ENCODE measurements at regions not wholly inside any gene's neighbourhood (a gene's known extent, or its start where the extent isn't known, plus 50 kb on each side); places are given as distances from the start of the nearest gene placed in this dataset.
"Not testable (repeated sequence)": the region's sequence is repeated elsewhere in the genome, so short reads cannot be mapped to it uniquely, and the experiment has no call there.

DNA sequence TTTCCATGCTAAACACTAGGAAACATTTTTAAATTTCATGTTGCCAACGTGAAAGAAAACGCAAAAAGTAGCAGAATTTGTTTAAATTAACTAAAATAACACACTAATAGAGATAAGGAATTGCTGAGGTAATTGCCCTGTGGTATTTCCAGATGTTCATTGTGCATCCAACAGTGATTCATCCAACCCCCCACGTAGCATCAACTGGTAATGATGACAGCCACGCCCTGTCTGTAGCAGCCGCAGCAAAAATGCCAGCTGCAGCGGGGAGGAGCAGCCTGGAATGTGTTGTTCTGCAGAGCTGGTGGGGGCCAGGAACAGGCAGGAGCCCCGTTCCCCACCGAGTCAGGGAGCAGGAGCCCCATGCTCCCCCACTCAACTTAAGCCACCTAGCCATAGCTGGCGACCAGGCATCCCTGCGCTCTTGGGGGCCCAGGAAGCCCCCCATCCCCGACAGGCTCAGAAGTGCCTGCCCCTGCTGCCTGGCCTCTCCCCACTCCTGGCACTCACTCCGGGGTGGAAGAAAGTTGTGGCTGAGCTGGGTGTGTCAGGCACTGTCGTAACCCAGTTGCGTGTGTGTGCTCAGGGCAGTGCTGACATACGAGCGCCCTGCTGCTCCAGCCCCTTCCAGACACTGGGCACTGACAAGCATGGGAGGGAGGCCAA is 695.1 kb upstream of the ACVR2A start:
- H3K9me3 ChIP-seq = no peaks in the 10 kb centered on the region
- H3K4me1 ChIP-seq (ENCODE audit: low read depth) = no peaks in the 10 kb centered on the region
- TF ChIP-seq, protein P1, sequence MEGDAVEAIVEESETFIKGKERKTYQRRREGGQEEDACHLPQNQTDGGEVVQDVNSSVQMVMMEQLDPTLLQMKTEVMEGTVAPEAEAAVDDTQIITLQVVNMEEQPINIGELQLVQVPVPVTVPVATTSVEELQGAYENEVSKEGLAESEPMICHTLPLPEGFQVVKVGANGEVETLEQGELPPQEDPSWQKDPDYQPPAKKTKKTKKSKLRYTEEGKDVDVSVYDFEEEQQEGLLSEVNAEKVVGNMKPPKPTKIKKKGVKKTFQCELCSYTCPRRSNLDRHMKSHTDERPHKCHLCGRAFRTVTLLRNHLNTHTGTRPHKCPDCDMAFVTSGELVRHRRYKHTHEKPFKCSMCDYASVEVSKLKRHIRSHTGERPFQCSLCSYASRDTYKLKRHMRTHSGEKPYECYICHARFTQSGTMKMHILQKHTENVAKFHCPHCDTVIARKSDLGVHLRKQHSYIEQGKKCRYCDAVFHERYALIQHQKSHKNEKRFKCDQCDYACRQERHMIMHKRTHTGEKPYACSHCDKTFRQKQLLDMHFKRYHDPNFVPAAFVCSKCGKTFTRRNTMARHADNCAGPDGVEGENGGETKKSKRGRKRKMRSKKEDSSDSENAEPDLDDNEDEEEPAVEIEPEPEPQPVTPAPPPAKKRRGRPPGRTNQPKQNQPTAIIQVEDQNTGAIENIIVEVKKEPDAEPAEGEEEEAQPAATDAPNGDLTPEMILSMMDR (IDR thresholded peaks at IDR 0.05) = no peak
- intact Hi-C loops (cut with DNase I, micrococcal nuclease) = no loop called here
- no peaks in the 10 kb centered on the region for H3K36me3 ChIP-seq (ENCODE audit: low read depth)
- ATAC-seq (no peak), DNase-seq (peak in 1 of 3 donors; percentile 35)
- H3K4me3 ChIP-seq = no peak overlapping the region

DNA sequence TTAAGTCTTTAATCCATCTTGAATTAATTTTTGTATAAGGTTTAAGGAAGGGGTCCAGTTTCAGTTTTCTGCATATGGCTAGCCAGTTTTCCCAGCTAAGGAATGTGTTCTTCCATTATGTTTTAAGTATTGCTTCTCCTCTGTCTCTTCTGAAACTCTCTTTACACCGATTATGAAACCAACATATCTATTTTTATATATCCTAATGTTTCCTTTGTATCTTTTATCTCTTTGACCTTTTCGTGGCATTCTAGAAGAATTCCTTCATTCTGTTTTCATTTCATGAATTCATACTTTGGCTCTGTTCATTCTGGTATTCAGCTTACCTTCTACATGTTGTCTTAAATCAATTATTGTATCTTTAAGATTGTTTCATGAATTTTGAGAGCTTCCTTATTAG is 697.0 kb upstream of the ACVR2A start:
- H3K9me3 ChIP-seq = no peaks in the 10 kb centered on the region
- H3K4me3 ChIP-seq = no peak overlapping the region
- H3K36me3 ChIP-seq (ENCODE audit: low read depth) = no peaks in the 10 kb centered on the region
- no peak for ATAC-seq
- no peaks in the 10 kb centered on the region for H3K4me1 ChIP-seq (ENCODE audit: low read depth)
- DNase-seq = no peak
- intact Hi-C loops (cut with DNase I, micrococcal nuclease) = no loop called here
- TF ChIP-seq, protein P1 (IDR thresholded peaks at IDR 0.05) = no peak

DNA sequence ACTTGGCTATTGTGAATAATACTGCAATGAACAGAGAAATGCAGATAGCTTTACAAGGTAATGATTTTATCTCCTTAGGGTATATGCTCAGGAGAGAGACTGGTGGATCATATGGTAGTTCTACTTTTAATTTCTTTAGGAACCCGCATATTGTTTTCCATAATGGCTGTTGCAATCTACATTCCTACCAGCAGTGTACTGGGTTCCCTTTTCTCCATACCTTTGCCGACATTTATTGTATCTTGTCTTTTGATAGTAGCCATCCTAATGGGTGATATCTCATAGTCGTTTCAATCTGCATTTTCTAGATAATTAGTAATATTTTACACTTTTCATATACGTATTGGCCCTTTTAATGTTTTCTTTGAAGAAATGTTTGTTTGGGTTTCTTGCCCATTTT is 702.9 kb upstream of the ACVR2A start:
- no peak for DNase-seq
- peak overlapping the region; percentile 3 for H3K4me3 ChIP-seq
- intact Hi-C loops (cut with DNase I, micrococcal nuclease) = no loop called here
- TF ChIP-seq, protein P1 (IDR thresholded peaks at IDR 0.05) = no peak
- no peak for ATAC-seq
- no peaks in the 10 kb centered on the region for H3K4me1 ChIP-seq (ENCODE audit: low read depth)
- H3K36me3 ChIP-seq (ENCODE audit: low read depth) = no peaks in the 10 kb centered on the region
- H3K9me3 ChIP-seq = no peaks in the 10 kb centered on the region

GRCh38 chr2:147139732-147140131 is 705.1 kb upstream of the ACVR2A start:
- intact Hi-C loops (cut with DNase I, micrococcal nuclease); H3K36me3 ChIP-seq (ENCODE audit: low read depth); H3K4me3 ChIP-seq: not testable (repeated sequence)

DNA sequence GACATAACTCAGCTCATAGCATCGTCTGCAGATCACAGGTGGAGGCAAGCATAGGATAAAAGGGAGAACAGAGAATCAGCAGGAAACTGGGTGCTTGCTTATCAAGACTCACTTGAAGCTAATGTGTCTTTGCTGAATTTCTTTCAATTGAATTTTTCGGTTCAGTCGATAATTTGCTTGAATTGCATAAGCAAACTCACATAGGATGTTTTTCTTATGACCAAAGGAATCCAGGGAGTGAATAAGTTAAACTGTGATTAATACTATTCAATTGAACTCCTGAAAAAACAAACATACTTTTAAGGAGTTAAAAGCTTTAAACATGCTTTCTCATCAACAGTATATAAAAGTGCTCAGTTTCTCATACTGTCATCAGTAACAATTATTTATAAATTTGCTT is 707.1 kb upstream of the ACVR2A start:
- TF ChIP-seq, protein P1 (IDR thresholded peaks at IDR 0.05) = no peak
- DNase-seq (no peak), ATAC-seq (no peak)
- Histone ChIP-seq H3K4me3 (no peak overlapping the region), H3K9me3 (no peaks in the 10 kb centered on the region), H3K4me1 (ENCODE audit: low read depth) (no peaks in the 10 kb centered on the region), H3K36me3 (ENCODE audit: low read depth) (no peaks in the 10 kb centered on the region)
- intact Hi-C loops (cut with DNase I, micrococcal nuclease) = no loop called here

More at GRCh38 chr2:147139732-147140131, 705.1 kb upstream of the ACVR2A start:
- not testable (repeated sequence) for DNase-seq; H3K4me1 ChIP-seq (ENCODE audit: low read depth); H3K9me3 ChIP-seq; ATAC-seq

- TF ChIP-seq, protein P1 (IDR thresholded peaks at IDR 0.05) = no peak
- H3K4me3 ChIP-seq = no peak overlapping the region
- no peak for ATAC-seq
- no peaks in the 10 kb centered on the region for H3K36me3 ChIP-seq (ENCODE audit: low read depth)
- DNase-seq = no peak
- intact Hi-C loops (cut with DNase I, micrococcal nuclease) = no loop called here
- H3K9me3 ChIP-seq = no peaks in the 10 kb centered on the region
- no peaks in the 10 kb centered on the region for H3K4me1 ChIP-seq (ENCODE audit: low read depth)
Observed at GRCh38 chr2:147135376-147135775, 709.5 kb upstream of the ACVR2A start.

Data from mucosa of descending colon (tissue), 3 donors.